NCI-H128 (cell line): ENCODE measurements at regions not wholly inside any gene's neighbourhood (a gene's known extent, or its start where the extent isn't known, plus 50 kb on each side); places are given as distances from the start of the nearest gene placed in this dataset.
"Not testable (repeated sequence)": the region's sequence is repeated elsewhere in the genome, so short reads cannot be mapped to it uniquely, and the experiment has no call there.

ENCODE experiments used
- DNase-seq: peaks from one replicate; lab custom pipeline; 2025; ENCODE audit not compliant: unreplicated experiment; lab: John Stamatoyannopoulos, UW

DNA sequence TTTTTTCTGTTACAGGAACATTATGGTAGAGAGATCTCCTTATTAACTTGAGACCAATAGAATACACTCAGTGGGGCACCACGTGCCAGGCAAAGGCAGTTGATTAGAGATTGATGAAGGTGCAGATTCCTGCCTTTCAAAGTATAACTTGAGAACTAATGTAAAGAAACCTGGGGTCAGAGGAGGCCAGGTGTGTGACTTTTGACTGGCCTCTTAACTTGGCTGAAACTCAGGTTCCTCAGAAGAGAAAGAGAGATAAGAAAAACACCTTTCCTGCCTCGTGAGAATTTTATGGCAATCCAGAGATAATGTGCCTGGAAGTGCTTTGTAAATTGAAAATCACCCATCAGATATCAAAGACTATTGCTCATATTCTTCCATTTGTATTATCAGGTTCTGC, 110.7 kb upstream of the GZMB start:
- no peak for DNase-seq

DNA sequence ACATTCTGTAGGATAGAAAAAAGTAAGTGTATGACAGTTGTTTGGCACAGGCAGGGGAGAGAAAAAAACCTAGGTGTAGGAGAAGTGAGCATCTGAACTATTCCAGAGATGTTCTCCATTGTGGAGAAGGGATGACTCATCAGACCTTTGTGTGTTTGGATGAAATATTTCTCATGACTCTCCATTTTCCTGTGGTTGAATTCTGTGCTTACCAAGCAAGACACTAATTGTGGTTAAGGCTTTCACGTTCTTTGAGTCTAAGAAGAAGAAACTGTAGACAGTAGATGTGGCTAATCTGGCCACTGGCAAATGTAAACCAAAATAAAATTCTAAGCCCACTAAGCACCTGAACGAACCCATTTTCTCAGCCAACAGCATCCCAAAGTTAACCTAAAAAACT, 107.9 kb upstream of the GZMB start:
- no peak for DNase-seq

GRCh38 chr14:24735984-24736630, 102.1 kb upstream of the GZMB start:
- no peak for DNase-seq

- peak; percentile 76 for DNase-seq
Measured at GRCh38 chr14:24734917-24735500, 101.0 kb upstream of the GZMB start.

DNA sequence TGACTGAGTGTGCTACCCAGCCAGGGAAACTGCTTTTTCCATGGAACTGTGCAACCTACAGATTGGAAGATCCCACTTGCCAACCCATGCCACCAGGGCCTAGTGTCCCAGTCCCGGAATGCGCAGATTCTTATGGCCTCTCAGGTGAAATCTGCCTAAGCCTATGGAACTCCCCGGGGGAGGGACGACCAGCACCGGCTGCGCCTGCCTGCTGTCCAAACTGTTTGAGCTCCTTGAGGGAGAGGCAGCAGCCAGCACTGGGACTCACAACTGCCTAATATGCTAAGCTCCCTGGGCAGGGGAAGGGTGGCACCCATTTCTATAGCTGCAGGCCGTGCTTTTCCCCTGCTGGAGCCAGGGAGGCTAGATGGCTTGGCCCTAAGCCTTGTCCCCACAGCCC, 92.5 kb upstream of the GZMB start:
- no peak for DNase-seq

DNA sequence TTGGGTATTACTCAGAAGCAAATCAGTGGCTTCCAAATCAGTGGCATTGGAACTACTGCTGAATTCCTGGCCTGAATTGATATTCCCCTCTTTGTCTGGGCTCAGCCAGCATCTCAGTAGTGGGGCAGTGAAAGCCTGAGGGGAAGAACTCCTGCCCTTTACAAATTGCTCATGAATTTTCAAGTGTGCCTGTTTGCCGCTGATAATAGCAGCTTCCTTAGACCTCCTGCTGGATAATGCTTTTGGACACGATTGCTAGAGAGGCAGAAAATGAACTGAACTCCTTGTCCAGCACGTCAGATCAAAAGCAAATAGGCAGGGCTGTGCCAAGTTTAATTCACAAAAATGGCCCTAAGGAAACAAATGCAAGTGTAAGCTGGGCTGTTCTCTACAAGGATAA, 91.3 kb upstream of the GZMB start:
- peak; percentile 19 for DNase-seq

GRCh38 chr14:24721775-24722174, 87.8 kb upstream of the GZMB start:
- DNase-seq, result no peak

DNA sequence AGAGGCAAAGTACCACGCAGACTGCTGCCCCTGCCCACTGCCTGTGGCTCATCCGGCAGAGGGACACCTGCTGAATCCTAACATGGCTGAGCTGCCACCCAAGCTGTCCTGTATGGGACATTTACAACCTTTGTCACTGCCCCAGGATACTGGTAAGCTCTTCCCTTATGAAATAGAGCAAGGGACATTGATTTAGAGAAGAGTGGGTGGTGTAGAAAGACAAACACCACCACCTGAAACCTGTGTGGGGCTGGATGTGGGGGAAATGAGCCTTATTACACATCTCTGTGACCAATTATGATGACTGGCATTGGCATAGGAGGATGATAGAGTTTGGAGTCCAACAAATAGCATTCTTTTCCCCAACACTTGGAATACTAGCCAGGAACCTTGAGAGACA, 81.2 kb upstream of the GZMB start:
- no peak for DNase-seq

DNA sequence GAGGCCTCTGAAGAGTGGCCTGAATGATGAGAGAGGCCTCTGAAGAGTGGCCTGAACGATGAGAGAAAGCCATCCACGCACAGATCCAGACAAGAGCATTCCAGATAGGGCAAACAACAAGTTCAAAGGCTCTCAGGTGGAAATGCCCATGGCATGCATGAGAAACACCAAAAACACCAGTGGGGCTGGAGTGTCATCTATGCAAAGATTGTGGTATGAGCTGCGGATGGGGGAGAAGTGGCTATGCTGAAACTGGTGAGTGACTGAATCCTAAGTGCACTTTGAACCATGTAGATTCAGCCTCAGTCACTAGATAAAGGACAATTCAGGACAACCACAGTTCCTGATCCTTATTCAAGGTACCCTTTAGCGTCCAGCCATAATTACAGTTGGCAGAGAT, 79.4 kb upstream of the GZMB start:
- no peak for DNase-seq

GRCh38 chr14:24712909-24713308, 78.9 kb upstream of the GZMB start:
- no peak for DNase-seq

GRCh38 chr14:24712374-24712773, 78.4 kb upstream of the GZMB start:
- no peak for DNase-seq

GRCh38 chr14:24710403-24711112, 76.6 kb upstream of the GZMB start:
- DNase-seq, result peak; percentile 1

DNA sequence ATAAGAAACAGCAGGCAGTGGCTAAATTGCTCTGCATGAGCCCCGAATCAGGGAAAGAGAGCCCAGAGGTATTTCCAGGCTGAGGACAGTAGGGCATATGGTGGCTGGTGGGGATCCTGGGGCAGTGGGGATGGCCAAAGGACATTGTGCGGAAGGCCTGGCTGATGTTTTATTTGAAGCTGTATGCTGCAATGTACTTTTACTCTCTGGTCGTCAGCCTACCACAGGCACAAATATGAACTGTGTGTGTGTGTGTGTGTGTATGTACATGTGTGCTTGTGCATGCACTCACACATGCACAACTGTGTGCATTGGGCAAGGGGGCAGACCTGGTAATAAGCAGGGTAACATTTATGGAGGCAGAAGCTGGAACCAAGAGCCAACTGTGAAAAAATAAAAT, 74.7 kb upstream of the GZMB start:
- DNase-seq, result no peak

- DNase-seq, result no peak
Measured at GRCh38 chr14:24706351-24706750, 72.4 kb upstream of the GZMB start.

GRCh38 chr14:24705840-24706239, 71.8 kb upstream of the GZMB start:
- no peak for DNase-seq

DNA sequence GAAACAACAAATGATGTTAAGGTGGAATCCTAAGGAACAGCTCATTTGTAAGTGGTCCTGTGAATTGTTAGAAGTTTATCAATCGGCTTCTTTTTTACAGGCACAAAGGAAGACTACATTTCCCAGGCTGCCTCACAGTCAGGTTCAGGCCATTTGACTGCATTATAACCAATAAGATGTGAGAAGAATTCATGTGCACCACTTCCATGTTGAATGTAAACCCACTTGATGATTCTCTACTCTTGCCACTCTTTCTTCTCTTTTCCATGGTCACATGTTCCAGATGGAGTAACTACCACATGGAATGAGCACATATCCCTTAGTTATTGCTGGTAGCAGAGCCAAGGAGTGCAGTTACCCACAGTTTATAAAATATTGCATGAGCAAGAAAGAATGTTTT, 67.1 kb upstream of the GZMB start:
- no peak for DNase-seq

DNA sequence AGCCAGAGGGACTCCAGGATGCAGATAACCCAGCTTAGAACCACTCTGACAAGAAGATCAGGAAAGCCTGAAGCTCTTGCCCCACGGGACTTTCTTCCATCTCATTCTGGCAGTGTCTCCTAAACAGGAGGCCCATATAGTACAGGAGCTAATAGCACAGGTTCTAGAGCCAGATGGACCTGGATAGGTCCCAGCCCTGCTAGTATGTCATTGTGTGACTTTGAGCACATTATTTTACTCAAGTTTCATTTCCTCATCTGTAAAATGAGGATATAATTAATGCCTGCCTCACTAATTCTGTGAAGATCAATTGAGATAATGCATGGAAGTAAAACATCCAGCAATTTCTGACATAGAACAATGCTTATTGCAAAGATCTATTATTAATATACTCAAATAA, 66.5 kb upstream of the GZMB start:
- DNase-seq, result no peak

DNA sequence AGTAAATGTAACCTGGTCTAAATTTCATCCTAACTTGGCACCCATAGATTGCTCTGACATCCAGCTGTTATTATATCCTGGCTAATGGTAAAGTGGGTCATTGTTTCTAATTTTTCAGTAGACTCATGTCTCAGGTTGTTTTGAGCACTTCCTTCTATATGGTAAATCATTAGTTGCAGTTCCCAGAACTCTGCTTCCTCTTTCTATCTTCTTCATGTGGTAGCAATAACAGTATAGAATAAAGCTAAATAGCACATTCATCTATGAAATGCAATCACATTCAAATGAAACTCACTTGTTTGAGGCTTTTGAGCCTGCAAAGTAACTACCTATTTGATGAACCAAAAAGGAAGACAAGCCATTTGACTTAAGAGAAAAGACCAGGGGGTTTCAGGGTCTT, 65.1 kb upstream of the GZMB start:
- DNase-seq, result no peak

DNA sequence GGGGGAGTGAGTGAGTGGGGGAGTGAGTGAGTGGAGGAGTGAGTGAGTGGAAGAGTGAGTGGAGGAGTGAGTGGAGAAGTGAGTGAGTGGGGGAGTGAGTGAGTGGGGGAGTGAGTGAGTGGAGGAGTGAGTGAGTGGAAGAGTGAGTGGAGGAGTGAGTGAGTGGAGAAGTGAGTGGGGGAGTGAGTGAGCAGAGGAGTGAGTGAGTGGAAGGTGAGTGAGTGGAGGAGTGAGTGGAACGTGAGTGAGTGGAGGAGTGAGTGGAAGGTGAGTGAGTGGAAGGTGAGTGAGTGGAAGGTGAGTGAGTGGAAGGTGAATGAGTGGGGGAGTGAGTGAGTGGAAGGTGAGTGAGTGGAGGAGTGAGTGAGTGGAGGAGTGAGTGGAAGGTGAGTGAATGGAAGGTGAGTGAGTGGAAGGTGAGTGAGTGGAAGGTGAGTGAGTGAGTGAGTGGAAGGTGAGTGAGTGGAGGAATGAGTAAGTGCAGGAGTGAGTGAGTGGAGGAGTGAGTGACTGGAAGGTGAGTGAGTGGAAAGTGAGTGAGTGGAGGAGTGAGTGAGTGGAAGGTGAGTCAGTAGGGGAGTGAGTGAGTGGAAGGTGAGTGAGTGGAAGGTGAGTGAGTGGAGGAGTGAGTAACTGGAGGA, 62.4 kb upstream of the GZMB start:
- DNase-seq, result not testable (repeated sequence)

GRCh38 chr14:24695265-24696241, 61.6 kb upstream of the GZMB start:
- no peak for DNase-seq

- no peak for DNase-seq
Measured at GRCh38 chr14:24694680-24695079, 60.7 kb upstream of the GZMB start.
